GM12878 (cell line): ENCODE measurements at regions not wholly inside any gene's neighbourhood (a gene's known extent, or its start where the extent isn't known, plus 50 kb on each side); places are given as distances from the start of the nearest gene placed in this dataset.

Experiments
- CREB1 ChIP-seq: IDR thresholded peaks from 2 replicates; pipeline ENCODE4 v1.6.1; 2012; ENCODE audit warnings: low read depth, mild to moderate bottlenecking, inconsistent platforms
- EP300 ChIP-seq, 2 experiments: fragments of 150-350 bp in 1 of 2; IDR thresholded peaks; 2 replicates each; pipeline ENCODE4 v1.6.1; 2011 to 2012; ENCODE audit warnings: low read depth in 2 of 2, low read length in 2 of 2, borderline replicate concordance in 1 of 2, improper control_type of control experiment in 1 of 2, inconsistent platforms in 1 of 2; ENCODE audit not compliant: control insufficient read depth in 1 of 2
- MEF2A ChIP-seq: IDR thresholded peaks from 2 replicates; pipeline ENCODE4 v1.6.1; 2011; ENCODE audit warnings: low read depth, mild to moderate bottlenecking, low read length, moderate library complexity; ENCODE audit not compliant: insufficient read depth
- NRF1 ChIP-seq: conservative IDR thresholded peaks from 2 replicates; pipeline ENCODE4 v1.6.1; 2011; ENCODE audit warnings: mild to moderate bottlenecking, low read depth, low read length, improper control_type of control experiment
- POLR2A ChIP-seq: IDR thresholded peaks from 2 replicates; pipeline ENCODE4 v1.6.1; 2011; ENCODE audit warnings: low read depth, mild to moderate bottlenecking, low read length
- RAD21 ChIP-seq: IDR thresholded peaks from 2 replicates; pipeline ENCODE4 v1.6.1; 2011; ENCODE audit warnings: mild to moderate bottlenecking, low read depth, low read length, moderate library complexity; ENCODE audit not compliant: insufficient read depth
- SIN3A ChIP-seq: IDR thresholded peaks from 2 replicates; pipeline ENCODE4 v1.6.1; 2012; ENCODE audit warnings: low read depth, low read length, improper control_type of control experiment
- SMC3 ChIP-seq: IDR thresholded peaks from 2 replicates; pipeline ENCODE4 v1.6.1; 2011; ENCODE audit warnings: low read length, improper control_type of control experiment, borderline replicate concordance
- SREBF2 ChIP-seq: IDR thresholded peaks from 2 replicates; pipeline ENCODE4 v1.6.1; 2012; ENCODE audit warnings: mild to moderate bottlenecking, low read length
- TF ChIP-seq, protein P1 (sequence below), 3 experiments: IDR thresholded peaks in 2 of 3; conservative IDR thresholded peaks in 1 of 3; 2 replicates each; pipeline ENCODE4 v1.5.1; 2011; ENCODE audit warnings: low read depth in 3 of 3, low read length in 3 of 3, mild to moderate bottlenecking in 3 of 3, control low read depth in 2 of 3, moderate library complexity in 2 of 3, inconsistent platforms in 1 of 3, mixed read lengths in 1 of 3; ENCODE audit not compliant: control insufficient read depth in 2 of 3, insufficient read depth in 1 of 3; ENCODE audit errors: extremely low read depth in 1 of 3
- TF ChIP-seq, protein P2 (sequence below): fragments of 450-650 bp; IDR thresholded peaks from 2 replicates; pipeline ENCODE4 v1.6.1; 2017; ENCODE audit warnings: antibody characterized with exemption, mild to moderate bottlenecking, moderate library complexity
- TF ChIP-seq, protein P3 (sequence below): IDR thresholded peaks from 2 replicates; pipeline ENCODE4 v1.6.1; 2011; ENCODE audit warnings: borderline replicate concordance, low read depth, mild to moderate bottlenecking, moderate library complexity, low read length; ENCODE audit not compliant: insufficient read depth, poor library complexity, severe bottlenecking
- TF ChIP-seq, protein P4 (sequence below): IDR thresholded peaks from 2 replicates; pipeline ENCODE4 v1.6.1; 2012; ENCODE audit warnings: mild to moderate bottlenecking, low read depth, low read length
- TF ChIP-seq, protein P5 (sequence below): IDR thresholded peaks from 2 replicates; pipeline ENCODE4 v1.6.1; 2012; ENCODE audit warnings: low read depth, low read length, improper control_type of control experiment

DNA sequence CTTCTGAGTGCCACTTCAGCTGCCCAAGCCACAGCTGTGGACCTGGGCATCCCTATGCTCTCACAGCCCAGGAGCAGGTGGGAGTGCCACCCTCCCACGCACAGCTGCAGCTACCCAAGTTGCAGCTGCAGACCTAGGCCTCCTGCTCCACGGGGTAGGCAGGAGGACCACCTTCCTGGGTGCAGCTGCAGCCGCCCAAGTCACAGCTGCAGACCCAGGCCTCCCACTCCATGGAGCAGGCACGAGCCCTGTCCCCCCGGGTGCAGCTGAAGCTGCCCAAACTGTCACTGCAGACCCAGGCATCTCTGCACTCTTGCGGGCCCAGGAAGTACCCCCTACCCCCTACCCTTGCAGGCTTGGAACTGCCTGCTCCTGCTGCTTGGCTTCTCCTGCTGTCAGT, 260.2 kb downstream of the XPNPEP1 start:
- TF ChIP-seq EP300 (IDR thresholded peaks at IDR 0.05; ENCODE audit: borderline replicate concordance in 1 of 2, control insufficient read depth in 1 of 2, low read depth in 2 of 2, low read length in 2 of 2) (no peak), SIN3A (no peak), NRF1 (no peak), POLR2A (no peak), SMC3 (no peak), MEF2A (no peak), SREBF2 (no peak), RAD21 (no peak), CREB1 (no peak)
- TF ChIP-seq, protein P1, sequence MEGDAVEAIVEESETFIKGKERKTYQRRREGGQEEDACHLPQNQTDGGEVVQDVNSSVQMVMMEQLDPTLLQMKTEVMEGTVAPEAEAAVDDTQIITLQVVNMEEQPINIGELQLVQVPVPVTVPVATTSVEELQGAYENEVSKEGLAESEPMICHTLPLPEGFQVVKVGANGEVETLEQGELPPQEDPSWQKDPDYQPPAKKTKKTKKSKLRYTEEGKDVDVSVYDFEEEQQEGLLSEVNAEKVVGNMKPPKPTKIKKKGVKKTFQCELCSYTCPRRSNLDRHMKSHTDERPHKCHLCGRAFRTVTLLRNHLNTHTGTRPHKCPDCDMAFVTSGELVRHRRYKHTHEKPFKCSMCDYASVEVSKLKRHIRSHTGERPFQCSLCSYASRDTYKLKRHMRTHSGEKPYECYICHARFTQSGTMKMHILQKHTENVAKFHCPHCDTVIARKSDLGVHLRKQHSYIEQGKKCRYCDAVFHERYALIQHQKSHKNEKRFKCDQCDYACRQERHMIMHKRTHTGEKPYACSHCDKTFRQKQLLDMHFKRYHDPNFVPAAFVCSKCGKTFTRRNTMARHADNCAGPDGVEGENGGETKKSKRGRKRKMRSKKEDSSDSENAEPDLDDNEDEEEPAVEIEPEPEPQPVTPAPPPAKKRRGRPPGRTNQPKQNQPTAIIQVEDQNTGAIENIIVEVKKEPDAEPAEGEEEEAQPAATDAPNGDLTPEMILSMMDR (IDR thresholded peaks at IDR 0.05 in 2 of 3, conservative IDR thresholded peaks at IDR 0.05 in 1 of 3; ENCODE audit: control insufficient read depth in 2 of 3, extremely low read depth in 1 of 3, insufficient read depth in 1 of 3, low read depth in 3 of 3, low read length in 3 of 3) = no peak
- TF ChIP-seq, protein P2, sequence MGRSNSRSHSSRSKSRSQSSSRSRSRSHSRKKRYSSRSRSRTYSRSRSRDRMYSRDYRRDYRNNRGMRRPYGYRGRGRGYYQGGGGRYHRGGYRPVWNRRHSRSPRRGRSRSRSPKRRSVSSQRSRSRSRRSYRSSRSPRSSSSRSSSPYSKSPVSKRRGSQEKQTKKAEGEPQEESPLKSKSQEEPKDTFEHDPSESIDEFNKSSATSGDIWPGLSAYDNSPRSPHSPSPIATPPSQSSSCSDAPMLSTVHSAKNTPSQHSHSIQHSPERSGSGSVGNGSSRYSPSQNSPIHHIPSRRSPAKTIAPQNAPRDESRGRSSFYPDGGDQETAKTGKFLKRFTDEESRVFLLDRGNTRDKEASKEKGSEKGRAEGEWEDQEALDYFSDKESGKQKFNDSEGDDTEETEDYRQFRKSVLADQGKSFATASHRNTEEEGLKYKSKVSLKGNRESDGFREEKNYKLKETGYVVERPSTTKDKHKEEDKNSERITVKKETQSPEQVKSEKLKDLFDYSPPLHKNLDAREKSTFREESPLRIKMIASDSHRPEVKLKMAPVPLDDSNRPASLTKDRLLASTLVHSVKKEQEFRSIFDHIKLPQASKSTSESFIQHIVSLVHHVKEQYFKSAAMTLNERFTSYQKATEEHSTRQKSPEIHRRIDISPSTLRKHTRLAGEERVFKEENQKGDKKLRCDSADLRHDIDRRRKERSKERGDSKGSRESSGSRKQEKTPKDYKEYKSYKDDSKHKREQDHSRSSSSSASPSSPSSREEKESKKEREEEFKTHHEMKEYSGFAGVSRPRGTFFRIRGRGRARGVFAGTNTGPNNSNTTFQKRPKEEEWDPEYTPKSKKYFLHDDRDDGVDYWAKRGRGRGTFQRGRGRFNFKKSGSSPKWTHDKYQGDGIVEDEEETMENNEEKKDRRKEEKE = no peak
- TF ChIP-seq, protein P3, sequence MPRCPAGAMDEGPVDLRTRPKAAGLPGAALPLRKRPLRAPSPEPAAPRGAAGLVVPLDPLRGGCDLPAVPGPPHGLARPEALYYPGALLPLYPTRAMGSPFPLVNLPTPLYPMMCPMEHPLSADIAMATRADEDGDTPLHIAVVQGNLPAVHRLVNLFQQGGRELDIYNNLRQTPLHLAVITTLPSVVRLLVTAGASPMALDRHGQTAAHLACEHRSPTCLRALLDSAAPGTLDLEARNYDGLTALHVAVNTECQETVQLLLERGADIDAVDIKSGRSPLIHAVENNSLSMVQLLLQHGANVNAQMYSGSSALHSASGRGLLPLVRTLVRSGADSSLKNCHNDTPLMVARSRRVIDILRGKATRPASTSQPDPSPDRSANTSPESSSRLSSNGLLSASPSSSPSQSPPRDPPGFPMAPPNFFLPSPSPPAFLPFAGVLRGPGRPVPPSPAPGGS = no peak
- TF ChIP-seq, protein P4, sequence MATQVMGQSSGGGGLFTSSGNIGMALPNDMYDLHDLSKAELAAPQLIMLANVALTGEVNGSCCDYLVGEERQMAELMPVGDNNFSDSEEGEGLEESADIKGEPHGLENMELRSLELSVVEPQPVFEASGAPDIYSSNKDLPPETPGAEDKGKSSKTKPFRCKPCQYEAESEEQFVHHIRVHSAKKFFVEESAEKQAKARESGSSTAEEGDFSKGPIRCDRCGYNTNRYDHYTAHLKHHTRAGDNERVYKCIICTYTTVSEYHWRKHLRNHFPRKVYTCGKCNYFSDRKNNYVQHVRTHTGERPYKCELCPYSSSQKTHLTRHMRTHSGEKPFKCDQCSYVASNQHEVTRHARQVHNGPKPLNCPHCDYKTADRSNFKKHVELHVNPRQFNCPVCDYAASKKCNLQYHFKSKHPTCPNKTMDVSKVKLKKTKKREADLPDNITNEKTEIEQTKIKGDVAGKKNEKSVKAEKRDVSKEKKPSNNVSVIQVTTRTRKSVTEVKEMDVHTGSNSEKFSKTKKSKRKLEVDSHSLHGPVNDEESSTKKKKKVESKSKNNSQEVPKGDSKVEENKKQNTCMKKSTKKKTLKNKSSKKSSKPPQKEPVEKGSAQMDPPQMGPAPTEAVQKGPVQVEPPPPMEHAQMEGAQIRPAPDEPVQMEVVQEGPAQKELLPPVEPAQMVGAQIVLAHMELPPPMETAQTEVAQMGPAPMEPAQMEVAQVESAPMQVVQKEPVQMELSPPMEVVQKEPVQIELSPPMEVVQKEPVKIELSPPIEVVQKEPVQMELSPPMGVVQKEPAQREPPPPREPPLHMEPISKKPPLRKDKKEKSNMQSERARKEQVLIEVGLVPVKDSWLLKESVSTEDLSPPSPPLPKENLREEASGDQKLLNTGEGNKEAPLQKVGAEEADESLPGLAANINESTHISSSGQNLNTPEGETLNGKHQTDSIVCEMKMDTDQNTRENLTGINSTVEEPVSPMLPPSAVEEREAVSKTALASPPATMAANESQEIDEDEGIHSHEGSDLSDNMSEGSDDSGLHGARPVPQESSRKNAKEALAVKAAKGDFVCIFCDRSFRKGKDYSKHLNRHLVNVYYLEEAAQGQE = no peak
- TF ChIP-seq, protein P5, sequence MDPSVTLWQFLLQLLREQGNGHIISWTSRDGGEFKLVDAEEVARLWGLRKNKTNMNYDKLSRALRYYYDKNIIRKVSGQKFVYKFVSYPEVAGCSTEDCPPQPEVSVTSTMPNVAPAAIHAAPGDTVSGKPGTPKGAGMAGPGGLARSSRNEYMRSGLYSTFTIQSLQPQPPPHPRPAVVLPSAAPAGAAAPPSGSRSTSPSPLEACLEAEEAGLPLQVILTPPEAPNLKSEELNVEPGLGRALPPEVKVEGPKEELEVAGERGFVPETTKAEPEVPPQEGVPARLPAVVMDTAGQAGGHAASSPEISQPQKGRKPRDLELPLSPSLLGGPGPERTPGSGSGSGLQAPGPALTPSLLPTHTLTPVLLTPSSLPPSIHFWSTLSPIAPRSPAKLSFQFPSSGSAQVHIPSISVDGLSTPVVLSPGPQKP = no peak
